Trophoblast cell (in vitro differentiated cells and primary cell): ENCODE measurements at regions not wholly inside any gene's neighbourhood (a gene's known extent, or its start where the extent isn't known, plus 50 kb on each side); places are given as distances from the start of the nearest gene placed in this dataset.

ENCODE experiments used
- DNase-seq, 2 donors: peaks; one replicate each; pipeline ENCODE4 v3.0.0-alpha.2; 2016
- H2AFZ ChIP-seq: 2 replicates; pipeline ENCODE4 v1.6.1; 2013; ENCODE audit warnings: low read length, moderate library complexity, mild to moderate bottlenecking; ENCODE audit not compliant: insufficient read depth, poor library complexity
- H2AK5ac ChIP-seq: 2 replicates; pipeline ENCODE4 v1.6.1; 2013; ENCODE audit warnings: mild to moderate bottlenecking, low read length
- H2BK120ac ChIP-seq: 2 replicates; pipeline ENCODE4 v1.6.1; 2013; ENCODE audit warnings: low read length, mild to moderate bottlenecking, moderate library complexity; ENCODE audit not compliant: insufficient read depth, poor library complexity
- H2BK12ac ChIP-seq: 2 replicates; pipeline ENCODE4 v1.6.1; 2013; ENCODE audit warnings: mild to moderate bottlenecking, low read length, moderate library complexity
- H2BK5ac ChIP-seq: 2 replicates; pipeline ENCODE4 v1.6.1; 2013; ENCODE audit warnings: low read length, low read depth, moderate library complexity, mild to moderate bottlenecking; ENCODE audit not compliant: poor library complexity
- H3K14ac ChIP-seq: 2 replicates; pipeline ENCODE4 v1.6.1; 2013; ENCODE audit warnings: mild to moderate bottlenecking, low read length
- H3K18ac ChIP-seq: 2 replicates; pipeline ENCODE4 v1.6.1; 2013; ENCODE audit warnings: mild to moderate bottlenecking, low read length
- H3K23ac ChIP-seq: 2 replicates; pipeline ENCODE4 v1.6.1; 2013; ENCODE audit warnings: low read length
- H3K27ac ChIP-seq: 2 replicates; pipeline ENCODE4 v1.5.1; 2013; ENCODE audit warnings: low read depth, mild to moderate bottlenecking, inconsistent platforms, low read length, moderate library complexity
- H3K27me3 ChIP-seq: 2 replicates; pipeline ENCODE4 v1.6.1; 2013; ENCODE audit warnings: inconsistent platforms, mild to moderate bottlenecking, low read length, moderate library complexity; ENCODE audit not compliant: insufficient read depth
- H3K36me3 ChIP-seq, 2 experiments: 1 replicate in 1 of 2; 2 replicates in 1 of 2; pipeline ENCODE4 v1.6.1; 2013; ENCODE audit warnings: low read length in 2 of 2, mild to moderate bottlenecking in 2 of 2, moderate library complexity in 1 of 2; ENCODE audit not compliant: insufficient read depth in 2 of 2, control insufficient read depth in 1 of 2
- H3K4ac ChIP-seq: 2 replicates; pipeline ENCODE4 v1.6.1; 2013; ENCODE audit warnings: low read depth, mild to moderate bottlenecking, low read length, moderate library complexity
- H3K4me1 ChIP-seq, 2 experiments: 1 replicate in 1 of 2; 2 replicates in 1 of 2; pipeline ENCODE4 v1.6.1; 2013; ENCODE audit warnings: low read length in 2 of 2, mild to moderate bottlenecking in 2 of 2, moderate library complexity in 1 of 2; ENCODE audit not compliant: insufficient read depth in 2 of 2, control insufficient read depth in 1 of 2
- H3K4me2 ChIP-seq: 2 replicates; pipeline ENCODE4 v1.6.1; 2013; ENCODE audit warnings: inconsistent platforms, mild to moderate bottlenecking, low read length, moderate library complexity
- H3K4me3 ChIP-seq: 2 replicates; pipeline ENCODE4 v1.5.1; 2013; ENCODE audit warnings: mild to moderate bottlenecking, low read depth, low read length, inconsistent platforms
- H3K79me1 ChIP-seq: one replicate; pipeline ENCODE4 v1.6.1; 2013; ENCODE audit warnings: low read length
- H3K79me2 ChIP-seq: 2 replicates; pipeline ENCODE4 v1.6.1; 2013; ENCODE audit warnings: low read length, mild to moderate bottlenecking; ENCODE audit not compliant: control insufficient read depth, insufficient read depth, poor library complexity
- H3K9ac ChIP-seq: 2 replicates; pipeline ENCODE4 v1.6.1; 2013; ENCODE audit warnings: mild to moderate bottlenecking, low read length
- H3K9me3 ChIP-seq: 2 replicates; pipeline ENCODE4 v1.6.1; 2013; ENCODE audit warnings: low read depth, mild to moderate bottlenecking, control low read depth, inconsistent platforms, low read length; ENCODE audit not compliant: insufficient read depth
- H4K12ac ChIP-seq: 2 replicates; pipeline ENCODE4 v1.6.1; 2013; ENCODE audit warnings: low read depth, mild to moderate bottlenecking, low read length, moderate library complexity
- H4K8ac ChIP-seq: 2 replicates; pipeline ENCODE4 v1.6.1; 2013; ENCODE audit warnings: low read depth, mild to moderate bottlenecking, low read length, moderate library complexity
- H4K91ac ChIP-seq: one replicate; pipeline ENCODE4 v1.6.1; 2013; ENCODE audit warnings: low read depth, mild to moderate bottlenecking, low read length, moderate library complexity
- WGBS: extraction: QIAGEN DNeasy Blood & Tissue Kit; methylation state at CpG from one replicate; pipeline ENCODE4 v1.1.7; 2013; ENCODE audit warnings: missing lambda C conversion rate; ENCODE audit not compliant: insufficient read length, insufficient coverage; ENCODE audit errors: extremely low coverage; 5-methylcytosine and 5-hydroxymethylcytosine counted together

GRCh38 chr11:120012245-120012644, 125.7 kb downstream of the TRIM29 start:
- H2BK120ac ChIP-seq, result no peak overlapping the region
- no peak overlapping the region for H3K18ac ChIP-seq
- no peak overlapping the region for H3K4ac ChIP-seq
- H3K23ac ChIP-seq, result no peak overlapping the region
- peaks cover 8% of the 10 kb centered on the region for H3K79me1 ChIP-seq
- H3K9ac ChIP-seq, result no peak overlapping the region
- no peak overlapping the region for H2AFZ ChIP-seq
- H3K36me3 ChIP-seq, result no peaks in the 10 kb centered on the region
- H2BK5ac ChIP-seq, result no peak overlapping the region
- no peaks in the 10 kb centered on the region for H3K9me3 ChIP-seq
- no peak overlapping the region for H4K8ac ChIP-seq
- H3K4me1 ChIP-seq, result peaks cover 19% of the 10 kb centered on the region in 2 experiments
- no peak overlapping the region for H3K14ac ChIP-seq
- H3K4me2 ChIP-seq, result no peak overlapping the region
- no peak overlapping the region for H3K4me3 ChIP-seq
- H4K12ac ChIP-seq, result no peak overlapping the region
- H3K27me3 ChIP-seq, result no peaks in the 10 kb centered on the region
- no CpG with 5 or more reads among the region's 7 CpGs for WGBS
- no peak overlapping the region for H2AK5ac ChIP-seq
- no peak overlapping the region for H3K27ac ChIP-seq
- no peak for DNase-seq
- no peak overlapping the region for H2BK12ac ChIP-seq
- no peak overlapping the region for H4K91ac ChIP-seq
- H3K79me2 ChIP-seq, result no peaks in the 10 kb centered on the region

GRCh38 chr11:120011836-120012235, 126.1 kb downstream of the TRIM29 start:
- no peak overlapping the region for H2BK12ac ChIP-seq
- no peak overlapping the region for H3K23ac ChIP-seq
- H3K9ac ChIP-seq, result no peak overlapping the region
- no peak overlapping the region for H3K27ac ChIP-seq
- H4K8ac ChIP-seq, result no peak overlapping the region
- H3K36me3 ChIP-seq, result no peaks in the 10 kb centered on the region
- H3K79me2 ChIP-seq, result no peaks in the 10 kb centered on the region
- H3K4me3 ChIP-seq, result no peak overlapping the region
- peaks cover 8% of the 10 kb centered on the region for H3K79me1 ChIP-seq
- no peak overlapping the region for H4K12ac ChIP-seq
- no peak overlapping the region for H3K14ac ChIP-seq
- no CpG with 5 or more reads among the region's 10 CpGs for WGBS
- peaks cover 19% of the 10 kb centered on the region in 2 experiments for H3K4me1 ChIP-seq
- H2BK5ac ChIP-seq, result no peak overlapping the region
- no peaks in the 10 kb centered on the region for H3K27me3 ChIP-seq
- H4K91ac ChIP-seq, result no peak overlapping the region
- no peaks in the 10 kb centered on the region for H3K9me3 ChIP-seq
- no peak for DNase-seq
- H3K4me2 ChIP-seq, result no peak overlapping the region
- H2BK120ac ChIP-seq, result no peak overlapping the region
- no peak overlapping the region for H3K4ac ChIP-seq
- H2AK5ac ChIP-seq, result no peak overlapping the region
- no peak overlapping the region for H2AFZ ChIP-seq
- no peak overlapping the region for H3K18ac ChIP-seq

- Histone ChIP-seq H3K36me3 (no peaks in the 10 kb centered on the region), H3K23ac (no peak overlapping the region), H4K91ac (no peak overlapping the region), H3K4ac (no peak overlapping the region), H3K27me3 (no peaks in the 10 kb centered on the region), H2BK5ac (no peak overlapping the region), H2AK5ac (no peak overlapping the region), H3K27ac (no peak overlapping the region), H3K4me3 (no peak overlapping the region), H3K79me1 (peaks cover 8% of the 10 kb centered on the region), H3K4me1 (peaks cover 18 to 19% of the 10 kb centered on the region in 2 experiments), H2AFZ (no peak overlapping the region), H2BK12ac (no peak overlapping the region), H3K9ac (no peak overlapping the region), H3K4me2 (no peak overlapping the region), H3K18ac (no peak overlapping the region), H3K9me3 (no peaks in the 10 kb centered on the region), H3K14ac (no peak overlapping the region), H2BK120ac (no peak overlapping the region), H3K79me2 (no peaks in the 10 kb centered on the region), H4K8ac (no peak overlapping the region), H4K12ac (no peak overlapping the region)
- no peak for DNase-seq
- no CpG with 5 or more reads among the region's 9 CpGs for WGBS
Observed at GRCh38 chr11:120010775-120011174, 127.1 kb downstream of the TRIM29 start.

DNA sequence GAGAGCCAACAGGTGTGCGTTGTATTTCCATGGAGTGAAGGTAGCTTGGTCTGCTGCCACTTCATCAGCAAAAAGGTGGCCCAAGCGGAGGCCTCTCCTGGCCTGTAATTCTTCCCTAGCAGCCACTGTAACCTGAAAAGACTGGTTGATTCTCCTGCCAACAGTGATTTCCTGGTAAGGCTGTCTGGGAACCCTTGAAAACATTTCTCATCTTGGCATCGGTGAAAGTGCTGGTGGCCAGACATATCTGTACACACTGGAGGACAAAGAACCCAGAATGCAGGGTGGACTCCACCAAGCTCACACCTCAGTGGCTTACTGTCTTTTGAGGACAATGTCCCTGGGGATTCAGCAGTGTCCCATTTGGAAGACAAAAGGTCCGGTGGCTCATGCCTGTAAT, 128.0 kb downstream of the TRIM29 start:
- H3K27ac ChIP-seq, result no peak overlapping the region
- no peak for DNase-seq
- H3K4me2 ChIP-seq, result no peak overlapping the region
- no peak overlapping the region for H3K9ac ChIP-seq
- H3K14ac ChIP-seq, result no peak overlapping the region
- no peaks in the 10 kb centered on the region for H3K79me2 ChIP-seq
- H4K12ac ChIP-seq, result no peak overlapping the region
- no peak overlapping the region for H3K23ac ChIP-seq
- no peak overlapping the region for H4K91ac ChIP-seq
- H2BK120ac ChIP-seq, result no peak overlapping the region
- WGBS, result no CpG with 5 or more reads among the region's 4 CpGs
- H3K4me1 ChIP-seq, result peaks cover 15 to 16% of the 10 kb centered on the region in 2 experiments
- no peaks in the 10 kb centered on the region for H3K36me3 ChIP-seq
- H2BK5ac ChIP-seq, result no peak overlapping the region
- H3K4ac ChIP-seq, result no peak overlapping the region
- H4K8ac ChIP-seq, result no peak overlapping the region
- H3K27me3 ChIP-seq, result no peaks in the 10 kb centered on the region
- H2BK12ac ChIP-seq, result no peak overlapping the region
- H3K18ac ChIP-seq, result no peak overlapping the region
- no peak overlapping the region for H3K4me3 ChIP-seq
- H3K79me1 ChIP-seq, result peaks cover 8% of the 10 kb centered on the region
- no peak overlapping the region for H2AK5ac ChIP-seq
- H3K9me3 ChIP-seq, result no peaks in the 10 kb centered on the region
- no peak overlapping the region for H2AFZ ChIP-seq
